Stromal cell of bone marrow (primary cell): ENCODE measurements at regions not wholly inside any gene's neighbourhood (a gene's known extent, or its start where the extent isn't known, plus 50 kb on each side); places are given as distances from the start of the nearest gene placed in this dataset.
"Not testable (repeated sequence)": the region's sequence is repeated elsewhere in the genome, so short reads cannot be mapped to it uniquely, and the experiment has no call there.

Experiments
- DNase-seq: peaks from one replicate; pipeline ENCODE4 v3.0.0-alpha.2; 2012; ENCODE audit warnings: low read depth

DNA sequence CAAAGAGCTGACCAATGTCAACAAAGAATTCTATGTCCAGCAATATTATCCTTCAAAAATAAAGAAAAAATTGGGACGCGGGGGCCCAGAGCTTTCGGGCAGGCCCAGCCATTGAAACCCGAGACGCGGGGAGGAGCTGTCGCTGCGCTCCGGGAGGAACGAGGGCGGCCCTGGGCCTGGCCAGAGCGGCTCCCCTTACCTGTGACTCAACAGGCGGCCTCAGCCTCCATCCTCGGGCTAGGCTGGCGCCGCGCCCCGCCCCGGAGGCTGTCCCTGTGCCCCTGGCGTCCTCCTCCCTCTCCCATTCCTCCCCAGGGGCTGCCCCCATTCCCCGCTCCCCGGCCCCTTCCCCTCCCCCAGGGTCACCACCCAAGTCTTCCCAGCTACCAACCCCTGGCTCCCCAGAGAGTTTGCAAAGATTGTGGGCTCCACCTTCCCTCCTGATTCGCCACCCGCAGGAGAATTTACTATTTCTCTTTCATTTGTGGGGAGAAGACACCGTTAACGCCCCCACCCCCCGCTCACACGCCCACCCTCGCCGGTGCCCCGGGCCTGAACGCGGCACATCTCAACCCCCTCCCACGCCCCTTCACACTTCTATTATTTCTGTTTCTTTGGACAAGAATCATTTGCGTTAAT, 127.9 kb downstream of the ARRDC4 start:
- not testable (repeated sequence) for DNase-seq

DNA sequence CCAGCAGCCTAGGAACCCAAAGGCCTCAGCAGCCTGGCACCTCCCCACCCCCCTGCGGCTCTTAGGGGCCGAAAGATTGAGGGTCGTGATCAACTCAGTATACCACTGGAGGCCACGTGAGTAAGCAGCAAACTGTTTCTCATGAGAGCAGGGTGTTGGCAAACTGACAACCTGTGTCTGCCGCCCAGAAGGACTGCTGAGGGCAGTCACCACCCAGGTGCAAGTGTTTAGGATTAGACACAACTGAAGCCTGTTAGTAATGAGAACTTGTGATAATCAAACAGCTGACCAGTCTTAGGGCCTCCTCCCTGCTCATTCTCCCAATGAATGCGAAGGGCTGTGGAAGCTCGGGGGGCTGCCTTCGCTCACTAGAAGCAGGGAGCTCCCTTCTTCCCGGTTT, 128.8 kb downstream of the ARRDC4 start:
- DNase-seq = not testable (repeated sequence)

GRCh38 chr15:98097986-98098385, 137.5 kb downstream of the ARRDC4 start:
- not testable (repeated sequence) for DNase-seq

- DNase-seq = not testable (repeated sequence)
Measured at GRCh38 chr15:98100606-98101005, 140.1 kb downstream of the ARRDC4 start.

DNA sequence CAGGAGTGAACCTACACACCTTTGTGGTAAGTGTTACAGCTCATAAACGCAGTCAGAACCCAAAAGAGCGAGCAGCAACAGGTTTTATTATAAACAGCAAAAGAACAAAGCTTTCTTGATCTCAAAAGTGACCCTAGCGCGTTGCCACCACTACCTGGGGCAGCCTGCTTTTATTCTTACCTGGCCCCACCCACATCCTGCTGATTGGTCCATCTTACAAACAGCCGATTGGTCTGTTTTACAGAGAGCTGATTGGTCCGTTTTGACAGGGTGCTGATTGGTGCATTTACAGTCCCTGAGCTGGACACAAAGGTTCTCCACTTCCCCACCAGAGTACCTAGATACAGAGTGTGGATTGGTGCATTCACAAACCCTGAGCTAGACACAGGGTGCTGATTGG, 143.1 kb downstream of the ARRDC4 start:
- no peak for DNase-seq

- not testable (repeated sequence) for DNase-seq
Measured at GRCh38 chr15:98104386-98105151, 144.1 kb downstream of the ARRDC4 start.

DNA sequence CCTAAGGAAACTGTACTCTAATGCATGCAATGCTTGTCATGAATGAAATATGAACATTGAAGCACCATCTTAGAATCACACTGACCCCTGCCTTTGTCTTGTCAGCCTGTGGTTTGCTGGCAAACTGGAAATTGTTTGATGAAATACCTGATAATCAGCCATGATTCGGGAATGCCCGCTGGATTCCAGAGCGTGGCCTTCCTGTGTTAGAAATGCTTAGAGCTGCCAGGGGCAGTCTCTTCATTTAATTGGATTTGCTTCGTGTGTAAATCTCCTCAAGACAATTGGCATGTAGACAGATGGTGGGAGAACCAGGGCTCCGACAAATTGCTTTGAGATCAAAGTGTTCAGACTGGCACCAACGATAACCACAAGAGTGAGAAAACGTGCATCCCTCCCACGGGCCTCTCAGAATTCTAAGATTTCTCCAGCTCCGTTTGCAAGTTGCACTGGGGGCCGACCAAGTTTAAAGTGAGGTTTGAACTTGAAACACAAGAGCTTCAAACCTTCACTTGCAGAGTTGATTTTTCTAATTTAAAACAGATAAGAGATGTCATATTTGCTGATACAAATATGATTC, 146.2 kb downstream of the ARRDC4 start:
- not testable (repeated sequence) for DNase-seq

- no peak for DNase-seq
Measured at GRCh38 chr15:98111806-98112205, 151.3 kb downstream of the ARRDC4 start.

- DNase-seq = no peak
Measured at GRCh38 chr15:98113327-98113726, 152.8 kb downstream of the ARRDC4 start.

GRCh38 chr15:98120561-98120960, 160.1 kb downstream of the ARRDC4 start:
- DNase-seq = no peak

DNA sequence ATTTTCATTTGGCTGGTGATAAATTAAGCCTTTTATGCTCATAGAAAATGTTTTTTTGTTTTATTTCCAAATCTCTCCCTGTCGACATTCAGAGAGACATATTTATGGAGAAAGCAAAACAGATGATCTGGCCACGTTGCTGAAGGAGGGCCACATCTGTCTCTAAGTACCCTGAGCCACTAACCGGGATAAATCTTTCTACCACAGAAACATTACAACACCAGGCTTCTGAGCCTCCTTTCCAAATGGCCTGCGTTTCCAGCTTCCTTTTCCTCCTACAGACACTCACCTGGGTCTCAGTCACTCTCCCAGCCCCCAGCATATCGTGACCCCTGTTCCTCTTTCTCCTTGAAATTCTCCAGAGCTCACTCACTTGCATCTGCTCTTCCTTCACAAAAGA, 161.0 kb downstream of the ARRDC4 start:
- no peak for DNase-seq

DNA sequence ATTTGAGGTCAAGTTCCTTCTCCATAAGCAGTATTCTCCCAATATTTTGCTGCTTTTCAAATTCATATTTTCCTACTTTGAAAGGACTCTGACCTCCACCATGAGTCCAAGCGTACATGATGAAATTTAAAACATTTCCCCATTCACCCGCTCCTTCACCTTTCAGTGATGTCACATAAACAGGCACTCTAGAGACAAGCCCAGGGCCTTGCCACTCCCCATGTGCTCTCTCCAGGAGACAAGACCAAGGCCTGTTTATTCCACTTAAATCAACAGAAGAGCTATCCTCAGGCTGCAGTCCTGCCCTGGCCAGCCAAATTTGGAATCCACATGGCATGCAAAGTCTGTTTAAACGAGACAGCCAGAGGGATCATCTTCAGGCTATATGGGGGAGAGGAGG, 161.5 kb downstream of the ARRDC4 start:
- DNase-seq = no peak

- no peak for DNase-seq
Measured at GRCh38 chr15:98123297-98123696, 162.8 kb downstream of the ARRDC4 start.

DNA sequence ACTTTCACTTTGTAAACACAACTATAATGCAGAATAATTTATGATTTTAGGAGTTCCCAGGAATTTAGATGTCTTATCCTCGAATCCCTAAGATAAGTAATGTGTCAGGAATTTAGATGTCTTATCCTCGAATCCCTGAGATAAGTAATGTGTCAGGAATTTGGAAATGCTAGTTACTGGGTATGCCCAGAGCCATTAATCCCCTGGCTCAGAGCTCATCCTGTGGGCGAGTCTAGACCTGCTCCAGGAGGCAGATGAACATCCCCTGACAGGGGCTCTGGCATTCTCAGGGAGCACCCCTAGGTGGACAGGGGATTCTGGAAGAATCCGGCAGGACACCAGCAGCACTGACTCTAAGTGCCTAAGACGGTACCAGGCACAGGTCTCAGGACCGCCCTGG, 163.3 kb downstream of the ARRDC4 start:
- DNase-seq = no peak

- DNase-seq = no peak
Measured at GRCh38 chr15:98124581-98124980, 164.1 kb downstream of the ARRDC4 start.

GRCh38 chr15:98126326-98127085, 166.0 kb downstream of the ARRDC4 start:
- DNase-seq = no peak

DNA sequence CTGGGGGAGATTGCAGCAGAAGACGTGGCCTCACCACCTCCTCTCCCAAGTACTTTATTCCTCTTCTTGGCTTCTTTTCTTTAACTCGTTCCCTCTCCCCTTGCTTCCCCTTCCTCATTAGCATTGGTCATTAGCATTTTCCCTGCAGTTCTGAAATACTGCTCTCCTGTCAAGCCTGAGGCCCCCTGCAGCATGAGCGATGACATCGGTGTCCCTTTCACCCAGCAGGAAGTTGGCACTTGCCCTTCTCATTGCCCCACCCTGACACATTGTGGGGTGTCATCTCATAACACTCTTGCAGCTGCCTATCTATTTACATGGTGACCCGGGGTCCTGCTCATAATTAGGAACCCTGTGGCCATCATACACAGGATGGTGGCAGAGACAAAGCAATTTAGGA, 167.1 kb downstream of the ARRDC4 start:
- no peak for DNase-seq

- DNase-seq = no peak
Measured at GRCh38 chr15:98131924-98132323, 171.4 kb downstream of the ARRDC4 start.

DNA sequence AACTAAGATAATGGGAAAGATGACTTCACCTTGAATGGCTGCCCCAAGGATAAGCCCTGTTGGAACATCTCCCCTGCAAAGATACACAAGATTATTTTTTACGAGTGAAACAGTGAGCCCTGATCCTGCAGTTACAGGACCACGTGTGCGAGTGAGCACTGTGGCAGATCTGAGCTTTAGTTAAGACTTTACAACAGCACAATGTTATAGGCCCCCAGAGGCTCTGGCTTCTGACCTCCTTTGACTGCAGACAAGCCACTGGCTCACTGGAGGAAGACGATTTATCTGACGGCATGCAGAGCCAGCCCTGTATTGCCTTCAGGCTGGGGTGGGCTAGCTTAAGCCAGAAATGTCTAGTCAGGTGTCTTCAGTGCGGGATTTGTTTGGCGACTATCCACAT, 174.4 kb downstream of the ARRDC4 start:
- no peak for DNase-seq

DNA sequence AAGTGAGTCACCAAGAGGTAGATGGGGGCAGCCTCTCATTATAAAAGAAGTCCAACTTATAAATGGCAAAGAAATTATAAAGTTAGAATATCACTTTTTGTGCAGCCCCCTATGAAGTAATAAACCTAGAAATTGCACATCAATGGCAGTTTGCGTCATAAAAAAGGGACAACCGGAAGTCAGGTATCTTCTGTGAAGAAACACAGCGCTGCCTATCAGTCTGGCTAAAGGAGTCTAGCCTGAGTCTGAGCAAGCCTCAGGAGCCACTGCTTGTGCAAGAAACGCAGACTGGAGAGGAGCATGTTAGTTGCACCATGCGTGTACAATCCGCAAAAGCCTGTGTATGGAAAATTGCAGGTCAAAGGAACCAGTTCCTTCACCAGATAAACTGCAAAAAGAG, 178.4 kb downstream of the ARRDC4 start:
- no peak for DNase-seq

DNA sequence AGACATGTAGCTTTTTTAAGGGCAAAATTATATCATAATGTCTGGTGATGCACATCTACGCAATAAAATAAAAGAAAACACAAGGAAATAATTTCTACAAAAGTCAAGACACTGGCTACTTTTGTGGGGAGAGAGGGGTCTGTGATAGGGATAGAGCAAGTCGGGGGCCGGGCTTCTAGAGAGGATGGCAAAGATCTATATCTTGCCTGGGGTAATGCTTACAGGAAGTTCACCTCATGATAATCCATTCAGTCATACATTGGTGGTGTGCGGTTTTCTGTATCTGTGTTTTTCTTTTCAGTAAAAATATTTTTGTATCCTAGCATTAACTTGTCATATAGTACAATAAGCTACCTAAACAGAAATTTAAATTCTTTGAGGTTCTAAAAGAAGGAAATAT, 178.8 kb downstream of the ARRDC4 start:
- no peak for DNase-seq

DNA sequence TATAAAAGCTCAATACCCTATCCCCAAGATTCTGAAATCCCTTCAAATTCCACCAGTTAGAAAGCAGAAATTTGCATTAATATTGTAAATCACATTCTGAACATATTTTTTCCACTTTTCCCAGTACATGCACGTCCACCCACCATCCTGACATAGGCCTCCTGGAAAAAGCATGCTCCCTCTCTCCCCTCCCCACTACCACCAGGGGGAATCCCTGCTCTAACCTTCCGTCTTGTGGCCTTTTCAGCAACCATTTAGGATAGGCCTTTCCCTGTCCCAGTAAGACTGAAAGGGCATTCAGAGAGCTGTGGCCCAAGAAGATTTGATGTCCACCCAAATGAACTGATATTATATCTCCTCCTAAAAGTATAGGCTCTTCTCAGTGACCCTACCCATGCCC, 182.1 kb downstream of the ARRDC4 start:
- DNase-seq = no peak

- no peak for DNase-seq
Measured at GRCh38 chr15:98143116-98143515, 182.6 kb downstream of the ARRDC4 start.
